ENCODE measurements at regions not wholly inside any gene's neighbourhood (a gene's known extent, or its start where the extent isn't known, plus 50 kb on each side); places are given as distances from the start of the nearest gene placed in this dataset.

GRCh38 chr13:99027661-99028425, 50.0 kb upstream of the DOCK9 start:
- DNase-seq, result no peak

GRCh38 chr13:99028890-99029289, 51.0 kb upstream of the DOCK9 start:
- DNase-seq, result no peak

- DNase-seq, result no peak
Measured at GRCh38 chr13:99029576-99029975, 51.7 kb upstream of the DOCK9 start.

- no peak for DNase-seq
Measured at GRCh38 chr13:99030326-99030725, 52.5 kb upstream of the DOCK9 start.

- no peak for DNase-seq
Measured at GRCh38 chr13:99031832-99032231, 54.0 kb upstream of the DOCK9 start.

GRCh38 chr13:99033814-99034213, 56.0 kb upstream of the DOCK9 start:
- peak; percentile 69 for DNase-seq

- no peak for DNase-seq
Measured at GRCh38 chr13:99034333-99035085, 56.6 kb upstream of the DOCK9 start.

GRCh38 chr13:99035715-99036114, 57.9 kb upstream of the DOCK9 start:
- no peak for DNase-seq

GRCh38 chr13:99037756-99038155, 59.9 kb upstream of the DOCK9 start:
- DNase-seq, result no peak

- DNase-seq, result no peak
Measured at GRCh38 chr13:99039718-99040280, 61.9 kb upstream of the DOCK9 start.

GRCh38 chr13:99040536-99041131, 62.8 kb upstream of the DOCK9 start:
- peak; percentile 99 for DNase-seq

- no peak for DNase-seq
Measured at GRCh38 chr13:99041337-99041736, 63.5 kb upstream of the DOCK9 start.

- DNase-seq, result no peak
Measured at GRCh38 chr13:99041788-99042187, 63.9 kb upstream of the DOCK9 start.

GRCh38 chr13:99042521-99043250, 64.8 kb upstream of the DOCK9 start:
- no peak for DNase-seq

- DNase-seq, result no peak
Measured at GRCh38 chr13:99043831-99044231, 66.0 kb upstream of the DOCK9 start.

- DNase-seq, result no peak
Measured at GRCh38 chr13:99044764-99045163, 66.9 kb upstream of the DOCK9 start.

GRCh38 chr13:99045396-99045795, 67.5 kb upstream of the DOCK9 start:
- no peak for DNase-seq

- DNase-seq, result no peak
Measured at GRCh38 chr13:99046851-99047250, 69.0 kb upstream of the DOCK9 start.

GRCh38 chr13:99050983-99051488, 73.2 kb upstream of the DOCK9 start:
- DNase-seq, result no peak

GRCh38 chr13:99051768-99052455, 74.0 kb upstream of the DOCK9 start:
- DNase-seq, result no peak

- no peak for DNase-seq
Measured at GRCh38 chr13:99053636-99054233, 75.9 kb upstream of the DOCK9 start.

GRCh38 chr13:99055281-99055680, 77.4 kb upstream of the DOCK9 start:
- DNase-seq, result no peak
